CD4-positive, alpha-beta memory T cell (primary cell): ENCODE measurements at regions not wholly inside any gene's neighbourhood (a gene's known extent, or its start where the extent isn't known, plus 50 kb on each side); places are given as distances from the start of the nearest gene placed in this dataset.

Experiments used
- CTCF ChIA-PET: fragments of 350-600 bp; sonication (Branson Sonifier 250); formaldehyde crosslinking; loops from one replicate; lab custom pipeline; 2021; ENCODE audit warnings: inconsistent platforms; ENCODE audit not compliant: partially characterized antibody; lab: Charles Lee
- POLR2A ChIA-PET: fragments of 350-600 bp; sonication (Branson Sonifier 250); formaldehyde crosslinking; loops from one replicate; lab custom pipeline; 2021; ENCODE audit not compliant: partially characterized antibody; lab: Charles Lee
- DNase-seq, 5 donors: peaks; one replicate each; pipeline versions ENCODE4 v3.0.0 to v3.0.0-alpha.2; 2020 to 2022; ENCODE audit warnings: mixed read lengths in 1 of 5
- H3K27ac ChIP-seq: one replicate; pipeline ENCODE4 v1.7.0; 2013; ENCODE audit warnings: low read depth, low read length
- H3K27me3 ChIP-seq: 2 replicates; pipeline ENCODE4 v1.7.0; 2013; ENCODE audit warnings: mild to moderate bottlenecking, low read length, moderate library complexity; ENCODE audit not compliant: insufficient read depth
- H3K36me3 ChIP-seq: 2 replicates; pipeline ENCODE4 v1.7.0; 2013; ENCODE audit warnings: mild to moderate bottlenecking, low read length, moderate library complexity; ENCODE audit not compliant: insufficient read depth
- H3K4me1 ChIP-seq: 2 replicates; pipeline ENCODE4 v1.7.0; 2013; ENCODE audit warnings: mild to moderate bottlenecking, low read length, moderate library complexity; ENCODE audit not compliant: insufficient read depth
- H3K4me3 ChIP-seq, 2 donors: one replicate each; pipeline ENCODE4 v1.7.0; 2013; ENCODE audit warnings: low read length in 2 of 2, mild to moderate bottlenecking in 1 of 2
- H3K9me3 ChIP-seq, 2 donors: one replicate each; pipeline ENCODE4 v1.7.0; 2013; ENCODE audit warnings: low read length in 2 of 2, control low read depth in 1 of 2; ENCODE audit not compliant: control insufficient read depth in 1 of 2
- H3K27ac Mint-ChIP-seq, 7 donors: one replicate each; pipeline ENCODE4 v1.8.0; 2020 to 2021; ENCODE audit warnings: mixed read lengths in 7 of 7, mild to moderate bottlenecking in 6 of 7, inconsistent platforms in 3 of 7, moderate library complexity in 3 of 7
- H3K27me3 Mint-ChIP-seq, 2 donors: one replicate each; pipeline ENCODE4 v1.8.0; 2020 to 2021; ENCODE audit warnings: mixed read lengths in 2 of 2
- H3K36me3 Mint-ChIP-seq, 2 donors: one replicate each; pipeline ENCODE4 v1.8.0; 2020 to 2021; ENCODE audit warnings: mixed read lengths in 2 of 2, inconsistent platforms in 1 of 2, mild to moderate bottlenecking in 1 of 2
- H3K4me1 Mint-ChIP-seq, 4 donors: one replicate each; pipeline ENCODE4 v1.8.0; 2020 to 2021; ENCODE audit warnings: mixed read lengths in 4 of 4, mild to moderate bottlenecking in 1 of 4
- H3K4me3 Mint-ChIP-seq, 8 donors: one replicate each; pipeline ENCODE4 v1.8.0; 2020 to 2021; ENCODE audit warnings: mixed read lengths in 8 of 8, mild to moderate bottlenecking in 7 of 8, moderate library complexity in 6 of 8, inconsistent platforms in 3 of 8
- H3K9me3 Mint-ChIP-seq, 8 donors: one replicate each; pipeline ENCODE4 v1.8.0; 2020 to 2021; ENCODE audit warnings: mixed read lengths in 8 of 8, mild to moderate bottlenecking in 5 of 8, inconsistent platforms in 3 of 8, moderate library complexity in 1 of 8
- intact Hi-C: fragments of 100-400 bp; cut with micrococcal nuclease; formaldehyde crosslinking; loops from one replicate; pipeline ENCODE4 v1.15.1; 2023

GRCh38 chr6:139919107-139920026 is 544.9 kb upstream of the CITED2 start:
- CTCF ChIA-PET: no interaction called here

GRCh38 chr6:139917951-139918630 is 543.6 kb upstream of the CITED2 start:
- ChIA-PET CTCF (no interaction called here), POLR2A (interaction anchor here (1.0 to 1.5 kb wide), 2 partner anchors 544 to 545 kb away, joined by 3 read pairs; partner anchors contain the start of gene CITED2)
- intact Hi-C loops: no loop called here
- H3K27me3 ChIP-seq: no peaks in the 10 kb centered on the region
- no peak overlapping the region for H3K27ac ChIP-seq
- H3K36me3 ChIP-seq: no peaks in the 10 kb centered on the region
- no peaks in the 10 kb centered on the region for H3K4me1 ChIP-seq
- Mint-ChIP-seq H3K4me3 (no peak overlapping the region), H3K4me1 (no peaks in the 10 kb centered on the region), H3K27ac (no peak overlapping the region), H3K36me3 (no peaks in the 10 kb centered on the region), H3K9me3 (peaks cover 0 to 6% (median 0%) of the 10 kb centered on the region in 8 donors), H3K27me3 (peaks cover 11 to 12% of the 10 kb centered on the region in 2 donors)
- no peak overlapping the region for H3K4me3 ChIP-seq
- no peaks in the 10 kb centered on the region for H3K9me3 ChIP-seq
- no peak for DNase-seq

More at GRCh38 chr6:139919107-139920026, 544.9 kb upstream of the CITED2 start:
- Mint-ChIP-seq H3K36me3 (no peaks in the 10 kb centered on the region), H3K27ac (no peak overlapping the region), H3K27me3 (peaks cover 11 to 12% of the 10 kb centered on the region in 2 donors), H3K4me3 (no peak overlapping the region), H3K9me3 (peaks cover 0 to 6% (median 0%) of the 10 kb centered on the region in 8 donors), H3K4me1 (no peaks in the 10 kb centered on the region)
- Histone ChIP-seq H3K27me3 (no peaks in the 10 kb centered on the region), H3K9me3 (no peaks in the 10 kb centered on the region), H3K36me3 (no peaks in the 10 kb centered on the region), H3K4me1 (no peaks in the 10 kb centered on the region), H3K27ac (no peak overlapping the region), H3K4me3 (no peak overlapping the region)
- POLR2A ChIA-PET: interaction anchor here (0.7 kb wide), 1 partner anchor 544 kb away, joined by 3 read pairs; no protein-coding TSS in a partner anchor
- DNase-seq: no peak
- intact Hi-C loops: no loop called here

- POLR2A ChIA-PET: no interaction called here
- H3K27me3 Mint-ChIP-seq: peaks cover 8 to 9% of the 10 kb centered on the region in 2 donors
- no peak for DNase-seq
Measured at GRCh38 chr6:139914910-139915309, 540.5 kb upstream of the CITED2 start.

GRCh38 chr6:139912735-139913400 is 538.4 kb upstream of the CITED2 start:
- Mint-ChIP-seq H3K4me3 (no peak overlapping the region), H3K27me3 (peaks cover 5 to 7% of the 10 kb centered on the region in 2 donors), H3K36me3 (no peaks in the 10 kb centered on the region), H3K4me1 (no peaks in the 10 kb centered on the region), H3K9me3 (peaks cover 0 to 6% (median 0%) of the 10 kb centered on the region in 8 donors), H3K27ac (no peak overlapping the region)
- no peaks in the 10 kb centered on the region for H3K9me3 ChIP-seq
- intact Hi-C loops: no loop called here
- DNase-seq: no peak
- no peak overlapping the region for H3K27ac ChIP-seq
- POLR2A ChIA-PET: no interaction called here
- no peaks in the 10 kb centered on the region for H3K27me3 ChIP-seq
- no peak overlapping the region for H3K4me3 ChIP-seq
- no peaks in the 10 kb centered on the region for H3K4me1 ChIP-seq
- CTCF ChIA-PET: interaction anchor here (1.7 kb wide), 1 partner anchor 543 kb away, joined by 4 read pairs; no protein-coding TSS in a partner anchor
- no peaks in the 10 kb centered on the region for H3K36me3 ChIP-seq

More at GRCh38 chr6:139914910-139915309, 540.5 kb upstream of the CITED2 start:
- no peak overlapping the region for H3K27ac Mint-ChIP-seq
- no peaks in the 10 kb centered on the region for H3K36me3 ChIP-seq
- no peak overlapping the region for H3K27ac ChIP-seq
- H3K9me3 ChIP-seq: no peaks in the 10 kb centered on the region
- H3K27me3 ChIP-seq: no peaks in the 10 kb centered on the region
- H3K4me1 ChIP-seq: no peaks in the 10 kb centered on the region
- CTCF ChIA-PET: no interaction called here
- intact Hi-C loops: no loop called here
- H3K4me3 ChIP-seq: no peak overlapping the region
- H3K36me3 Mint-ChIP-seq: no peaks in the 10 kb centered on the region
- peaks cover 0 to 6% (median 0%) of the 10 kb centered on the region in 8 donors for H3K9me3 Mint-ChIP-seq
- H3K4me3 Mint-ChIP-seq: no peak overlapping the region
- no peaks in the 10 kb centered on the region for H3K4me1 Mint-ChIP-seq

- Mint-ChIP-seq H3K4me1 (no peaks in the 10 kb centered on the region), H3K27ac (no peak overlapping the region), H3K9me3 (peaks cover 0 to 4% (median 0%) of the 10 kb centered on the region in 8 donors), H3K27me3 (peaks cover 0 to 1% of the 10 kb centered on the region in 2 donors), H3K4me3 (no peak overlapping the region), H3K36me3 (no peaks in the 10 kb centered on the region)
- H3K36me3 ChIP-seq: no peaks in the 10 kb centered on the region
- H3K4me3 ChIP-seq: no peak overlapping the region
- no peak for DNase-seq
- H3K4me1 ChIP-seq: no peaks in the 10 kb centered on the region
- H3K27ac ChIP-seq: no peak overlapping the region
- no peaks in the 10 kb centered on the region for H3K9me3 ChIP-seq
- no peaks in the 10 kb centered on the region for H3K27me3 ChIP-seq
- intact Hi-C loops: no loop called here
- ChIA-PET CTCF (interaction anchor here (1.3 kb wide), 1 partner anchor 12 kb away, joined by 3 read pairs; no protein-coding TSS in a partner anchor), POLR2A (no interaction called here)
Measured at GRCh38 chr6:139909992-139910391, 535.5 kb upstream of the CITED2 start.

GRCh38 chr6:139905404-139906052 is 531.1 kb upstream of the CITED2 start:
- intact Hi-C loops: no loop called here
- Mint-ChIP-seq H3K4me3 (no peak overlapping the region), H3K9me3 (peaks cover 0 to 2% (median 0%) of the 10 kb centered on the region in 8 donors), H3K4me1 (peaks cover 0 to 10% (median 5%) of the 10 kb centered on the region in 4 donors), H3K27me3 (peaks cover 2% of the 10 kb centered on the region in 2 donors), H3K36me3 (no peaks in the 10 kb centered on the region), H3K27ac (no peak overlapping the region)
- H3K4me3 ChIP-seq: no peak overlapping the region
- H3K9me3 ChIP-seq: no peaks in the 10 kb centered on the region
- peaks cover 6% of the 10 kb centered on the region for H3K4me1 ChIP-seq
- DNase-seq: no peak
- H3K27ac ChIP-seq: no peak overlapping the region
- H3K36me3 ChIP-seq: no peaks in the 10 kb centered on the region
- H3K27me3 ChIP-seq: no peaks in the 10 kb centered on the region
- CTCF ChIA-PET: no interaction called here
- POLR2A ChIA-PET: interaction anchor here (2.1 kb wide), 1 partner anchor 531 kb away, joined by 4 read pairs; the partner anchor contains the start of gene CITED2
